NT2/D1 (cell line): ENCODE measurements at regions not wholly inside any gene's neighbourhood (a gene's known extent, or its start where the extent isn't known, plus 50 kb on each side); places are given as distances from the start of the nearest gene placed in this dataset.

Experiments used
- DNase-seq: peaks from one replicate; pipeline ENCODE4 v3.0.0-alpha.2; 2011; ENCODE audit warnings: low read depth, low spot score
- H3K27me3 ChIP-seq: 2 replicates; pipeline ENCODE4 v1.6.0; 2011; ENCODE audit warnings: mild to moderate bottlenecking; ENCODE audit not compliant: insufficient read length, insufficient read depth
- H3K36me3 ChIP-seq: 2 replicates; pipeline ENCODE4 v1.6.1; 2011; ENCODE audit warnings: mild to moderate bottlenecking, low read length, mixed read lengths; ENCODE audit not compliant: insufficient read depth, insufficient read length
- H3K4me1 ChIP-seq: 2 replicates; pipeline ENCODE4 v1.5.1; 2011; ENCODE audit not compliant: insufficient read depth, insufficient read length
- H3K4me3 ChIP-seq: 2 replicates; pipeline ENCODE4 v1.5.1; 2011; ENCODE audit warnings: low read depth; ENCODE audit not compliant: insufficient read length
- H3K9ac ChIP-seq: 2 replicates; pipeline ENCODE4 v1.6.0; 2011; ENCODE audit warnings: low read depth; ENCODE audit not compliant: insufficient read length
- H3K9me3 ChIP-seq: 2 replicates; pipeline ENCODE4 v1.5.1; 2011; ENCODE audit warnings: mild to moderate bottlenecking, low read length; ENCODE audit not compliant: insufficient read depth
- SUZ12 ChIP-seq: IDR thresholded peaks from 2 replicates; pipeline ENCODE4 v1.6.1; 2011; ENCODE audit not compliant: insufficient read length, insufficient read depth; ENCODE audit errors: extremely low read depth
- YY1 ChIP-seq: IDR thresholded peaks from 2 replicates; pipeline ENCODE4 v1.6.1; 2011; ENCODE audit not compliant: insufficient read length, insufficient read depth
- ZNF274 ChIP-seq: IDR thresholded peaks from 2 replicates; pipeline ENCODE4 v1.6.1; 2011; ENCODE audit warnings: mild to moderate bottlenecking, low read depth, low read length

DNA sequence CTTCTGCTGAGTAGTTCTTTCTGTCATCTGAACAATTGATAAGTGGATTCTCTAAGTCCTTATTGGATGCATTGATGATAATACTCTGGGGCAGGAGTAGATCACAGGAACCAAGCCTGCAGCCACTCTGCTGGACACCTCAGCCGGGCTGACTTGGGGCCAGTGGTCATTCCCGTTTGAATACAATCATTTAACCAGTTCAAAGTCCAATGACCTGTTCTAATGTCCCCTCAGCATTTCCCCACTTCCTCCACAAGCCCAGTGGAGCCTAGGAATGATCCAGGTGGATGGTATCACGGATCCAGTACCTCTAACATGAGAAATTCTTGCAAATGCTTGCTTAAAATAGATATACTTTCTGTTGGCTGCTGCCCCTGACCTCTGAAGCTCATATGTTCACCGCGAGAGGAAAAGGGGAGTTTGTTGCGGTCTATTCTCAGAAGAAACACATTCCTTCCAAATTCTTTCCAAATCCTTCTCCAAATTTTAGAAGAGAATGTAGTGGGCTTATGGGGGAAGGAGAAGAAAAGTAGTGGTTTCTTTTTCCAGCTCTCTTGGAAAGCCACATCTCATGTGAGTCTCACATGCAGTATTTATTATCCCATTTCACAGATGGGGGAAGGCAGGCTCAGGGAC lies 170.9 kb downstream of the INHBB start:
- DNase-seq: no peak
- Histone ChIP-seq H3K36me3 (no peaks in the 10 kb centered on the region), H3K4me1 (peaks cover 7% of the 10 kb centered on the region), H3K4me3 (no peak overlapping the region), H3K27me3 (peaks cover 70% of the 10 kb centered on the region), H3K9me3 (no peaks in the 10 kb centered on the region), H3K9ac (no peak overlapping the region)
- TF ChIP-seq YY1: no peak
- TF ChIP-seq ZNF274: no peak
- no peak for TF ChIP-seq SUZ12

DNA sequence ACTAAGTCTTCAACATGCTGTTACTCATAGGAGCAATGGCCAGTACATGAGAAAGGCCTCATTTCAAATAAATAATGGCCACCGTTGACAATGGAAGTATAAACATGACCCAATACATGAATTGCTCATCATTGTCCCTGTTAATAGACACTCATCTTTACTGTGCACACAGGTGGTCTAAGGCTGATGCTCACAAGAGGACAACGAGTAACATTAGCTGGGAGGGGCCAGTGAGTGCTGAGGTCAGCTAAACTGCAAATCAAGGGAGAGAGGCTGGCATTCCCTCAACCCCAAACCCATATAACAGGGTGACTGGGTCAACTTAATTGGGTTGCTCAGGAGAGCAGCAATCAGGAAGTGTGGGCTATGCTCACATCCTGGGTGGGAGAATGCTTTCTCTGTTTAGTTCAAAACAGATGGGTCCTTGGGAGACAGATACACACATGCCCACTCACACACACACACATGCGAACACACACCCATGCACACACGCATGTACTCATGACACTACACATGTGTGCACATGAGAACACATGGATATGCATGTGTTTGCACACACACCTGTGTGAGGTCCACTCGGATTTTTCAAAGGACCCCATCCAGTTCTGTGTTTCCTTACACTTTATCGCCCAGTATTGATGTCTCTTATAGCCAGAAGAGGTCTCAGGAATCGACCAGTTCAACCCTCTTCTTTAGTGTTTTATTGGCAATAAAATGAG lies 172.0 kb downstream of the INHBB start:
- Histone ChIP-seq H3K4me1 (peaks cover 4% of the 10 kb centered on the region), H3K9ac (no peak overlapping the region), H3K27me3 (peaks cover 66% of the 10 kb centered on the region), H3K36me3 (no peaks in the 10 kb centered on the region), H3K9me3 (no peaks in the 10 kb centered on the region), H3K4me3 (no peak overlapping the region)
- no peak for DNase-seq
- TF ChIP-seq YY1 (no peak), ZNF274 (no peak), SUZ12 (no peak)

DNA sequence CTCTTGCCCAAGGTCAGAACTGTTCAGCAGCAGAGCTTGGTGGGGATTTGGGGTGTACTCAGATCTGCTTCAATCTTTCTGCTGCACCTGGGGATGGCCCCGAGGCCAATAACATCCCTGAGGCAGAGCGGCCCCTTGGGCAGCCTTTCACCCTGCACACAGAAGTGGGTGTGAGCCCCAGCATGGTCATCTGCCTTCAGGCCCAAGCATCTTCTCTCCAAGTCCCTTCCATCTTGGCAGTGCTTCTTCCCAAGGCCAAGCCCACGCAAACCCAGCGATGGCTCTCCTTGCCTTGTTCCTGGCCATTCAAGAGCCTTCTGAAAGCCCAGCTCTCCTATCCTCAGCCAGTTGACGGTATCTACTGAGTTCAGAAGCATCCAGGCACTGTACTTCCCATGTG lies 172.9 kb downstream of the INHBB start:
- Histone ChIP-seq H3K4me1 (peaks cover 4% of the 10 kb centered on the region), H3K27me3 (peaks cover 72% of the 10 kb centered on the region), H3K9ac (no peak overlapping the region), H3K4me3 (no peak overlapping the region), H3K36me3 (no peaks in the 10 kb centered on the region), H3K9me3 (no peaks in the 10 kb centered on the region)
- TF ChIP-seq ZNF274 (no peak), SUZ12 (no peak), YY1 (no peak)
- DNase-seq: no peak

DNA sequence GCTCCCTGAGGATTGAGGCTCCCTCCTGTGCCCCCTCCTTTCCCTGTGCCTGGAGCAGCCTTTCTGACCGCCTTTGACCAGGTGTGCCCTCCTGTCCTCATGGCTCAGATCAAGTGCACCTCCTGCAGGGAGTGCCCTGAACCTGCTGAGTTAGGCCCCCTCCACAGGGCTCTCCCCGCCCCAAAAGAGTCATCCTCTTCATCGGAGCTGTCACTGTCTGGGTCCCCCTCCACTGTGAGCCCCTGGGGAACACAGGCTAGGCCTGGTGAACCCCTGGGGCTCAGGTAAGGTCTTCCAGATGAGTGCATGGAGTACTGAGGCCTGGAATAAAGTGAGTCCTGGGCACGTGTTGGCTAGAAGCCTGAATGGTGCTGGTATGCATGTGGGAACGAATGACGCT lies 173.5 kb downstream of the INHBB start:
- TF ChIP-seq SUZ12: no peak
- TF ChIP-seq YY1: no peak
- no peak for TF ChIP-seq ZNF274
- DNase-seq: no peak
- Histone ChIP-seq H3K36me3 (no peaks in the 10 kb centered on the region), H3K4me1 (peaks cover 4% of the 10 kb centered on the region), H3K27me3 (peaks cover 72% of the 10 kb centered on the region), H3K9me3 (no peaks in the 10 kb centered on the region), H3K4me3 (no peak overlapping the region), H3K9ac (no peak overlapping the region)

DNA sequence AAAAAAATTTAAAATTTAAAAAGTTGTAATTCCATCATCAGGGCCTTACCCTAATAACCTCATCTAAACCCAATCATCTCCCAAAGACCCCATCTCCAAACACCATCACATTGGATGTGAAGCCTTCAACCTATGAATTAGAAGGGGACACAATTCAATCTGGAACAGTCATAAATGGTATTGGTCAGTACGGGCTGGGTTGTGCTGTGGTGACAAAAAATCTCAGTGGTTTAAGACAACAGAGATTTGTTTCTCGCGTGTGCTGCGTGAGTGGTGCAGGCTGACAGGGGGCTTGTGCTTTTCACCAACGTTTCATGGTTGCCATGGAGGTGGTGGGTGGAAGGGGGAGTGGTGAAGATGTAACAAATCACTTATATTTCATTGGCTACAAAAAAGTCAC lies 174.5 kb downstream of the INHBB start:
- Histone ChIP-seq H3K4me1 (peaks cover 4% of the 10 kb centered on the region), H3K9ac (no peak overlapping the region), H3K4me3 (no peak overlapping the region), H3K9me3 (no peaks in the 10 kb centered on the region), H3K27me3 (peaks cover 64% of the 10 kb centered on the region), H3K36me3 (no peaks in the 10 kb centered on the region)
- no peak for TF ChIP-seq SUZ12
- no peak for DNase-seq

DNA sequence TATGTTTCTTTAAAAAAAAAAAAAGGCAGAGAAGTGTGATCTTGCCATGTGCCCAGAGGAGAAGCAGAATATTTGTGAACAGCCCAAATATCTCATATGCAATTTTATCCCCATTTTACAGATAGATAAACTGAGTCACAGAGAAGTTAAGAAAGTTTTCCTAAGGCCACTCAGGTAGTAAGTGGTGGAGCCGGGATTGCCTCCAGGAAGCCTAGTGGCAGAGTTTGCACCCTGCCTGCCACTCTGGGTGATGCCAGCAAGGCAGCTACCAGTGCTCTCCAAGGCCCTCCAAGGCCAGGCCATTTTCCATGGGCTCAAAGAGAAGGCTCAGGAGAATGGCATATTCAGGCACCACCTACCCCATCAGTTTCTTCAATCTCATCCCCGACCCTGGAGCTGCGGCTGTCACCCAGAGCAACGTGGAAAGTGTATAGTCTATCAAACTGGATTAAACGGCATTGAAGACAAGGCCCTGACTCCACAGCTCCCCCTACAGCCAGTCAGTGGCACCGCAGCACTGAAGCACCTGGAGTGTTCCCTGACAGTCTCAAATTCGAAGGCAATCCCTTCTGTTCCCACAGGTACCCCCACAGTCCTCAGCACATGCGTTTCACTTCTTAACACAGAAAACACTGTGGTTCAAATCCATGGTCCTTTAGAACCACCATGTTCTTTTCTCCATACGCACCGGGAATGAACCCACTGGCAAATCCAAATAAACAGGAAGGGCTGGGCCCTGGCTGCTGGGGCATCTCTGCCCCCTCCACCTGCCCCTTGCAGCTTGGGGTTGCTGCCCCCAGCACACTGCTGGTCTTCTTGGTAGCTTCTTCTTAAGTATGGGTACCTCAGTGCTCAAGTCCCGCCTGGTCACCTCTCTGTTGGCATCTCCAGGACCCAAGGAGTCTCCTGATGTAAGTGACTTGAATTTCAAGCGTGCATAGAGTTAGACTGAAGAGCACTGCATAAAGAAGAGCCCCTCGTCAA lies 175.3 kb downstream of the INHBB start:
- TF ChIP-seq YY1: no peak
- no peak for TF ChIP-seq SUZ12
- no peak for TF ChIP-seq ZNF274
- Histone ChIP-seq H3K4me3 (no peak overlapping the region), H3K36me3 (no peaks in the 10 kb centered on the region), H3K4me1 (peaks cover 10% of the 10 kb centered on the region), H3K9ac (no peak overlapping the region), H3K9me3 (no peaks in the 10 kb centered on the region), H3K27me3 (peaks cover 59% of the 10 kb centered on the region)
- peak; percentile 44 for DNase-seq
